Left kidney (tissue), 1 donor: ENCODE measurements at regions not wholly inside any gene's neighbourhood (a gene's known extent, or its start where the extent isn't known, plus 50 kb on each side); places are given as distances from the start of the nearest gene placed in this dataset.
"Not testable (repeated sequence)": the region's sequence is repeated elsewhere in the genome, so short reads cannot be mapped to it uniquely, and the experiment has no call there.

Source experiments
- DNase-seq: peaks from one replicate; pipeline ENCODE4 v3.0.0-alpha.2; 2013

DNA sequence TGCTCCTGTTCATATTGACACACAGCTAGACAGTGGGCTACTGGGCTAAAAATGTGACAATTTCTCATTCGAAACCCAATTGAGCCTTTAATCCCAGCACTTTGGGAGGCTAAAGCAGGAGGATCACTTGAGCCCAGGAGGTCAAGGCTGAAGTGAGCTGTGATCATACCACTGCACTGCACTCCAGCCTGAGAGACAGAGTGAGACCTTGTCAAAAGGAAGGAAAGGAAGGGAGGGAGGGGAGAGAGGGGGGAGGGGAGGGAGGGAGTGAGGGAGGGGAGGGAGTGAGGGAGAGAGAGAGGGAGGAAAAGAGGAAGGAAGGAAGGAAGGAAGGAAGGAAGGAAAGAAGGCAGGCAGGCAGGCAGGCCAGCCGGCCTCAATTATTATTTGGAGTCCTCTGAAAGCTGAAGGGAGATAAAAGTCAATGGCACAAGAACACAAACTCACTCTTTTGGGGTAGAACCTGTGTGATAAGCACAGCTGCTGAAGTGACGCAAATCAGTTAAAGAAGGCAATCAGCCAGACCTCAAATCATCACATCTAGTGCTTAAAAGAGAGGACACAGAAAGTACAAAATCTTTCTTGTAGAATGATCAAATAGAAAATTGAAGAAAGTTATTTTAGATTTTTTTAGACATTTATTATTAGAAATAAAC, 98.1 kb downstream of the CCDC71L start:
- no peak for DNase-seq

DNA sequence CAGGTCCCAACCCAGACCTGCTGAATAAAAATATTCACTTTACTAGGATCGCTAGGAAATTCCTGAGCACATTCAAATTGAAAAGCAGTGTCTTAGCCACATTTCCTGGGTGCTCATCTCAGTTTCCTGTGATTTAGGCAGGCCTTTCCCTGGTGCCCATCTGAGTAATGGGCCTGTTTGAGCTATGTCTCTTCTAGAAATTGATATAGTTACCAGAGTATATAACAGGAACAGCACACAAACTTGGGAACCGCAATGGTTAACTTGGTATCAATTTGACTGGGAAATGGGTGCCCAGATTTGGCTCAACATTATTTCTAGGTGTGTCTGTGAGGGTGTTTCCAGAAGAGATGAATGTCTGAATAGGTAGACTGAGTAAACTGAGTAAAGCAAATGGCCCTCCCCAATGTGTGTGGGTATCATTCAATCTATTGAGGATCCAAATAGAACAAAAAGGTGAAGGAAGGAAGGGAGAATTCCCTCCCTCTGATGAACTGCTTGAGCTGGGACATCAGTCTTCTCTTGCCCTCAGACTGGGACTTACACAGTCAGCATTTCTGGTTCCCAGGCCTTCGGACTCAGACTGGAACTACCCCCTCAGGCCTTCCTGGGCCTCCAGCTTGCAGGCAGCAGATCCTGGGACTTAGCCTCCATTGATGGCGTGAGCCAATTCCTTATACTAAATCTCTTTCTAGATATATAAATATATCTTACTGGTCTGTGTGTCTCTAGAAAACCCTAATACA, 99.1 kb downstream of the CCDC71L start:
- DNase-seq, result no peak

DNA sequence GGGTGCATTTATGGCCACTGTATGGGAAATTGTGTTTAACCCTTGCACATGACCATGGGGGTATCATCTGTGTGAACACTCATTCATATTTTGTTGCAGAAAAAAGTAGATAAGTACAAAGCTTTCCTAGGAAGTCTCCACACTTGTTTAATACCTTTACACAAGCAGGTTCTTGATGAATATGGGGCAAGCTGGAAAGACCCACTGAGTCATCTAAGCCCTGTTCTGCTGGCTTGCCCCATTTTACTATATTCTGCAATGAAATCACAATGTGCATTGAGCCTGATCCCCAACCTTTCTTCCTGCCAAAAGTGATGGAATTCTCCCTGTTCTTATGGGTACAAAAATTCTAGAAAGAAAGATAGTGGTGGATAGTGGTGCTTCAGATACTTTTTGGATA, 99.8 kb downstream of the CCDC71L start:
- DNase-seq, result no peak

DNA sequence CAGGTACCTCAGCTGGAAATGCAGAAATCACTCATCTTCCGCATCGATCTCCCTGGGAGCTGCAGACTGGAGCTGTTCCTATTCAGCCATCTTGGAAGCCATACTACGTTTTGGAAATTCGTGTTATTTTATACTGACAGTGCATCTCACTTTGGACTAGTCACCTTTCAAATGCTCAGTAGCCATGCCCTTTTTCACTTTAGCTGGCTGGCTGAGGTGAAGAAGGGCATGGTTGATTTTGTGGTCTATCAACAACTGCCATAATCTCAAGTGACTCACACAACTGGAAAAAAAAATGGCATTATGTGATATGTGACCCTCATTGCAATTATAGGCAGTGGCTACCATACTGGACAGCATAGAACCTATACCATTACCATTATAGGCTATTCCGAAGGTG, 100.5 kb downstream of the CCDC71L start:
- DNase-seq, result no peak

DNA sequence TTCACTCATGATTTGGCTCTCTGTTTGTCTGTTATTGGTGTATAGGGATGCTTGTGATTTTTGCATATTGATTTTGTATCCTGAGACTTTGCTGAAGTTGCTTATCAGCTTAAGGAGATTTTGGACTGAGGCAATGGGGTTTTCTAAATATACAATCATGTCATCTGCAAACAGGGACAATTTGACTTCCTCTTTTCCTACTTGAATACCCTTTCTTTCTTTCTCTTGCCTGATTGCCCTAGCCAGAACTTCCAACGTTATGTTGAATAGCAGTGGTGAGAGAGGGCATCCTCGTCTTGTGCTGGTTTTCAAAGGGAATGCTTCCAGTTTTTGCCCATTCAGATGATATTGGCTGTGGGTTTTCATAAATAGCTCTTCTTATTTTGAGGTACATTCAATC, 104.7 kb downstream of the CCDC71L start:
- DNase-seq, result not testable (repeated sequence)

DNA sequence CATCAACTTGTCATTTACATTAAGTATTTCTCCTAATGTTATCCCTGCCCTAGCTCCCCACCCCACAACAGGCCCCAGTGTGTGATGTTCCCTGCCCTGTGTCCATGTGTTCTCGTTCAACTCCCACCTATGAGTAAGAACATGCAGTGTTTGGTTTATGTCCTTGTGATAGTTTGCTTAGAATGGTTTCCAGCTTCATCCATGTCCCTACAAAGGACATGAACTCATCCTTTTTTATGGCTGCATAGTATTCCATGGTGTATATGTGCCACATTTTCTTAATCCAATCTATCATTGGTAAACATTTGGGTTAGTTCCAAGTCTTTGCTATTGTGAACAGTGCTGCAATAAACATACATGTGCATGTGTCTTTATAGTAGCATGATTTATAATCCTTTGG, 106.3 kb downstream of the CCDC71L start:
- not testable (repeated sequence) for DNase-seq

DNA sequence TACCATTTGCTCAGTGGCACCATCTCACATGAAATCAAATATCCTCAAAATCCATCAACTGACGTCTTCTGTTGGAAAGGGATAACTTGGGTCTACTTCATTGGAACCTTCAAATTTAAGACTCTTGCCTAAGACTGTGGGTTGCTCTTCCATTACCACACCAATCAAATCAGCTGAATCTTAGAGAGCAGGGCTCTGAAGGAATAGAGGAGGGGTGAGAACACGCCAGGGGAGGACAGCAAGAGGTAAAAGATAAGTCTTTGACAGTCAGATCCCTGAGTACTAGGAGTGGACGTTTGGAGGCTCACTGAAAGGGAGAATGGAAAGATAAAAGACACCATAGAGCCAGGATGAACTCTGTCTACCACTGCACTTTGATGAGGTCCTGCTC, 107.5 kb downstream of the CCDC71L start:
- DNase-seq, result no peak

DNA sequence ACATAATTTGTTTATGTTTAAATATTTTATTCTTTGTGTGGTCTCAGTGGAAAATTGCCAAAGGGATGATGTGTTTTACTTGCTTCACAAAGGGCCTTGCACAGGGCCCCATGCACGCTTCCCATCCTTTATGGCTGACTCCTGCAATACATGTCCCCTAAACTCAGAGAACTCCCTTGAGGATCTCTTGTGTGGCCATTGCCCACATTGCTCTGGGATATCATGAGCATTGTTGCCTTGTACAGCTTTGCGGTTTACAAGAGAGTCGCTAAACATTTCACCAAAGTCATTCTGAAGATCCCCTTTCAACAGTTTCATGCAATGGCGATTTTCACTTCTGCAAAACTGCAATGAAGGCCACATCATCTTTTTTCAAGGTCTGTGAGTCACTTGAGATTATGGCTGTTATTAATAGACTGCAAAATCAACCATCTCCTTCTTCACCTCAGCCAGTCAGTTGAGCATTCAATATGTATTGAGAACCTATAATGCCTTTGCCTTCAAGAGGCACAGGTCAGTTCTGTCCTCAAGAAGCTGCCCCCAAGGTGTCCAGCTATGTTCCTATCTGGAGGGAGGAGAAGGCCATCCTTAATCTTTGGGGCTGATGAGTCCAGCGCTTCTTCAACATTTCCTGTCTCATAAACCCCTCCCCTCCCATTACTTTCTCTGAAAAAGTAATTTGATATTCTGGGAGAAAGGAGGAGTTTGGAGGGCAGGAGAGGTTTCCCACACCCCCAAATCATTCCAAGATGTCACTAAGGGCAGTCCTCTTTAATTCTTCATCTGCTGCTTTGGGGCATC, 108.1 kb downstream of the CCDC71L start:
- no peak for DNase-seq

DNA sequence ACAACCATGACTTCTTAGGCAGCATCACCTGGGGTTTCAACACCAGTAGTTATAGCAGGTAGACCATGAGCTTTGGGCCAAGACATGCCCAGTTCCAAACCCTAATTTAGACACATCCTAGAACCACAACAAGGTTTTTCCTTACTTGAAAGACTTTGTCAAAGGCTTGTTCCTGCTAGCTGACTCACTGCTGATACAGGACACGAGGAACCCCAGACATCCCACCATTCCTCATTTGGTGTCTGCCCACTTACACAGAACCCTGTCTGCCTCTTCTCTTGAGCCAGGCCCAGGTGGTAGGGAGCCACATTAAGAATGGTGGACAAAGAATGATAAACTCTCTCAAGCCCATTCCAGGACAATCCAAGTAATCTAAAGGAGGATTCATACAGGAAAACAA, 109.0 kb downstream of the CCDC71L start:
- no peak for DNase-seq

DNA sequence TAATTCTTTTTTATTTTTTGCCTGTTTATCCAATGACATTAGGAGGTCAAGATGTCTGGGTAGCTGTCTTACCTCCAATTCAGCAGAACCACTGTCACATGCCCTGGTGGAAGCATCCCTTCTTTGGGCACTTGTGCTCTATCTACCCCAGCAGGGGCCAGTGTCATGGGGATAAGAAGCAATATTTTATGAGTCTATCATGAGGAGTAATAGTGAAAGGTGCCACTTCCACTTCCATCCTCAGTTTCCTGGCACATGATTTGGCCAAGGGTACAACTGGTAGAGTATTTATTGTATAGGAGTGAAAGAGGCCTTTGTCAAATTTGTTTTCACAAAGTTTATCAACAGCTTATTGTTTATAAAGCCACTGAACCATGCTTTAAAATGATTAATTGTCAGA, 112.5 kb downstream of the CCDC71L start:
- DNase-seq, result no peak

DNA sequence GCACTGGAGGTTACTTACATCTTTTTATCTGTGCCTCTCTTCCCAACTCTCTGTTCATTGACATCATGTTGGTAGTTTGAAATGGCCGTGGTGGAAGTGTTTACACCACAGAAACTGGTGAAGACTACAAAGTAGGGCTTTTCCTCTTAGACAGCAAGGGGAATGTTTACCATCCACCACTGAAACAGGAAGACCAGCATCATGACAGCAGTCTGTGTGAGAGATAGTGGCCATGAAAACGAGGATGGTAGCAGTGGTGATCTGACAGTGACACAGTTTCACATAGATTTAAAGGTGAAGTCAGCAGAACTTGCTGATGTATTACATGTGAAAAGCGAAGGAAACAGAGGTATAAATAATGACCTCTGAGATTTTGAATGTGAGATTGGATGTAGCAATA, 115.7 kb downstream of the CCDC71L start:
- no peak for DNase-seq

DNA sequence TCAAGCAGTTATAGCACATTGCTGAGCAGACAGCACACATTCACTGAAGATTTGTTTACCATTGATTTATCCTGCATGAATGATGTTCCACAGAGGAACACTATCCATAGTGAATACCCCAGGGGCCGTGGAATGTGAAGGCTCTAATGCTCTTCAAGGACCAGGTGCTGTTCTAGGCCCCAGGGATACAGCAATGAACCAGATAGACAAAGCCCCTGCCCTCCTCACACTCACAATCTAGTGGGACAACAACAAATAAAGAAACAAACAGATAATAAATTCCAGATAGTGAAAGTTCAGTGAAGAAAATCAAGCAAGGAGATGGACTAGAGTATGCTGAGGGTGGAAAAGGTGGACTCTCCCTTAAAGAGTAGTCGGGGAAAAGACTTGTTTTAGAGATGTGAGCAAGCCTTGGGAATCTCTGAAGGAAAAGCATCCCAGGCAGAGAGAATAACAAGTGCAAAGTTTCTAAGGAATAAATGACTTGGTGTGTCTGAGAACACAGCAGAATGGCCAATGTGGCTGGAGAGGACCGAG, 117.7 kb downstream of the CCDC71L start:
- DNase-seq, result no peak

DNA sequence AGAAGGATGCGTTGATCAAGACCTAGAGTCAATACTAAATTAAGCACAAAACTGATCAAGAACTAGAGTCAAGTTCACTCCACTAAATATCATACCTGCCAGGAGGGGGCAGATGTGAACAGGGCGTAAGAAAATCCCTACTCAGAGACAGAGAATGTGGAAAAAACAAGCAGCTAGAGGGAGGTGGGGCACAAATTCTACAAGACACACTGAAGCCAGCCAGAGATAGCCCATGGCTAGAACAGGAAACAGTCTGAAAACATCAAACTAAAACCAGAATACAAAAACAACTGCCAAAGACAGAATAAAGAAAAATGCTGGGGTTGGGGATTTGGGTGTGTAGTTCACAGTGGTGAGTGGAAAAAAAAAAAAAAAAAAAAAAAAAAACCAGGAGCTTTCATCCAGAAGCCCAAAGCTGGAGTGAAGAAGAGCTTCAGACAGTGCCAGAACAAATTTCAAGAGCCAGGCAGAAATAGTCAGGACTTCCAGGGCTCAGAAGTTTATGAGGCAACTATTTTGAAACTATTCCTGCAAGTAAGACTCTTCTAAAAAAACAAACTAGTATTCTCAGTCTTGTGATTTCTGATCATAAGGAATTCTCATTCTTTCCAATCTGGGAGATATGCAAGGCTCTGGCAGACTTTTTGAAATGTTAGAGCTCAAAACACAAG, 118.3 kb downstream of the CCDC71L start:
- peak; percentile 45 for DNase-seq

DNA sequence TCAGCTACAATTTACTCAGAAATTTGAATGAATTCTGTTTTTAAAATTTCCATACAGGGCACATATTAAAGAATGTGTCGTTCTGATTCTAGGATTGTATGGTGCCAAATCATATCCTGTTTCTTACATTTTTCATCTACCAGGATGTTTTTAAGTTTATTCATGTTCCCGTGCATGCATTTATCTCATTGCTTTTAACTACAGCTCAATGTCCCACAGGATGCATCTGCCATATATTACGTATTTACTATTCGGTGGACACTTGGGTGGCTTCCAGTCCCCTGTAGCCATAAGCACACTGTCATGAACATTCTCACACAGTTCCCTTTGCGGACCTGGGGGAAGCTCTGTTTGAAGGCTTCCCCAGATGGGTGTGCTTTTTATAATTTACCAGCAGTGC, 122.3 kb downstream of the CCDC71L start:
- no peak for DNase-seq

DNA sequence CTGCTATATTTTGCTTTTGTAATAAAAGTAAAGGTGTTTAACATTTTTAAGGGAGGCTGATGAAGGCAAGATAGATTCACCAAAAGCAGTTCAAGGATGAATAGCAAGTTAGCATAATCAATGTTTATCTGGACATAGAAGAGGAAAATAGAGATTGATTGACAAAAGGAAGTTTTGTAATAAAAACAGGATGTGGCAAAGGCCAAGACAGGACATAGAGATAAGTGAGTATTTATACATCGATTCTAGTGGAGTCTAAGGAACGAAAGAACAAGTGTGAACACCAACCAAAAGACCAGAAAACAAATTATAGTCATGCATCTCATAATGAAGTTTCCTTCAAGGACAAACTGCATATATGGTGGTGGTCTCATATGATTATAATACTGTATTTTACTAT, 123.8 kb downstream of the CCDC71L start:
- no peak for DNase-seq

DNA sequence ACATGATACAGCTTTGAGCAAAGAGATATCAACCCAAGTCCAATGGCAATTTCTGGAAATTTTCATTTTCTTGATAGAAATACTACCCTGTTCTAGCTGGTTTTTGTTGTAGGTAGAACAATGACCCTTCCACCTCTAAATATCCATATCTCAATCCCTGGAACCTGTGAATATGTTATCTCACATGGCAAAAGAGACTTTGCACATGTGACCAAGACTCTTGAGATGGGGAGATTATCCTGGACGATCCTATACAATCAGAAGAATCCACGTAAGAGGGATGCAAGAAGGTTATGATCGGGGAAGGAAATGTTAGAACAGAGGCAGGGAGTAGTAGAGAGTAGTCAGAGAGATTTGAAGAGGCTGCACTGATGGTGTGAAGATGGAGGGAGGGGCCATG, 124.9 kb downstream of the CCDC71L start:
- no peak for DNase-seq

DNA sequence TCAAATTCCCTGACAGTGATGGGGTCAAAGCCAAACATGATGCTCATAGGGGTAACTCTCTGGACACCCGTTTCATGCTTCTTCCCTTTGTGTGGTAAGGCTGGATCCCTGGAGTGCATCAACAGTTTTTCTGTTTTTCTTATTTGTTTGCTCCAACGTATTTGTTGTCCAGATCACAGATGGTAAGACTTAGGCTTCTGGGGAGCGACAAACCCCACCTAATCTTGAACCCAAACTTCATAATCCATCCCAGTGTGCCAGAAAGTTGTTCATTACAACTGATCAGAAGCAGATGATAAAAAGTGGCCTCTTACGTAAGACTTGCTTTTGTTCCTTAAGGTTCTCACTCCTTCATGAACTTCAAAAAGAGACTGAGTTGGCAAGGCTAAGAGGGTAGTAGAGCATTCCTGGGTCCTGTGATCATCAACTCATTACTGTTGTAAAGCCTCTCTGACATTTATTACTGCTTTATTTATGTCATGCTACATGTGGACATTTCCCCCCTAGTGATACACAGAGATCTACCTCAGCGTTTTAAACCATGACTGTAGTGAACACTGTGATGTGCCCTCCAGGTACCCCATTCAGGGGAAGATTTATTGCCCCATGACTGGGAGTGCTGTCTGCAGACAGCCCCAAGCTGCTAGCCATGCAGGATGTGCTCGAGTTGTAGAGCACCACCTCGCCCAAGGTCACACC, 125.6 kb downstream of the CCDC71L start:
- DNase-seq, result no peak

DNA sequence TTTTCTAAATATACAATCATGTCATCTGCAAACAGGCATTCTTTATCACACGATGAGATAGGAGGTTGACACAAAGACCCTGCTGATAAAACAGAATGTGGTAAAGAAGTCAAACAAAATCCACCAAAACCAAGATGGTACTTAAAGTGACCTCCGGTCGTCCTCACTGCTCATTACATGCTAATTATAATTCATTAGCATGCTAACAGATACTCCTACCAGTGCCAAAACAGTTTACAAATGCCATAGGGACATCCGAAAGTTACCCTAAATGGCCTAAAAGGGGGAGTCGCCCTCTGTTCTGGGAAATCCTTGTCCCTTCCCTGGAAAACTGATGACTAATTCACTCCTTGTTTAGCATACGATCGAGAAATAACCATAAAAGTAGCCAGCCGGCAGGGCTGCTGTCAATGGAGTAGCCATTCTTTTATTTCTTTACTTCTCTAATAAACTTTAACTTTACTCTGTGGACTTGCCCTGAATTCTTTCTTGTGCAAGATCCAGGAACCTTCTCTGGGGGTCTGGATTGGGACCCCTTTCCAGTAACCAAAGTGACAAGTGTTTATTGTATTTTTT, 126.6 kb downstream of the CCDC71L start:
- DNase-seq, result no peak

DNA sequence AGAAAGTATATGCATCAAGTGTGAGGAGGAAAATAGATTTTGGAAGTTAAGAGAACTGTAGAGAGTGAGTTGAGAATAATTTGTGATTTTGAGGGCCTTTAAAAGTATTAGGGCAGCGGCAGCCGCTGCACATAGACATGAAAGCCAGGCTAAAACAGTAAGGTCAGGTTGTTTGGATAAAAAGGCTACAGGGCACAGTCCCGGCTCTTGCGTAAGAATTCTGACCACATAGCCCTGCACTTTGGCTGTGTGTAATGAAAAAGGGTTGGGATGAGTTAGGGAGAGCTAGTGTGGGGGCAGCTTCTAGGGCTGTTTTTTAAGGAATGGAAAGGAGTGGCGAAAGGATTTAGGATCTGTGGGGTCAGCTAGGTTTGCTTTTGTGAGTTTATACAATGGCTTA, 130.8 kb downstream of the CCDC71L start:
- DNase-seq, result not testable (repeated sequence)

DNA sequence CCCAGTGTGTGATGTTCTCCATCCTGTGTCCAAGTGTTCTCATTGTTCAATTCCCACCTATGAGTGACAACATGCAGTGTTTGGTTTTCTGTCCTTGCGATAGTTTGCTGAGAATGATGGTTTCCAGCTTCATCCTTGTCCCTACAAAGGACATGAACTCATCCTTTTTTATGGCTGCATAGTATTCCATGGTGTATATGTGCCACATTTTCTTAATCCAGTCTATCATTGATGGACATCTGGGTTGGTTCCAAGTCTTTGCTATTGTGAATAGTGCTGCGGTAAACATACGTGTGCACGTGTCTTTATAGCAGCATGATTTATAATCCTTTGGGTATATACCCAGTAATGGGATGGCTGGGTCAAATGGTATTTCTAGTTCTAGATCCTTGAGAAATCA, 134.3 kb downstream of the CCDC71L start:
- not testable (repeated sequence) for DNase-seq

DNA sequence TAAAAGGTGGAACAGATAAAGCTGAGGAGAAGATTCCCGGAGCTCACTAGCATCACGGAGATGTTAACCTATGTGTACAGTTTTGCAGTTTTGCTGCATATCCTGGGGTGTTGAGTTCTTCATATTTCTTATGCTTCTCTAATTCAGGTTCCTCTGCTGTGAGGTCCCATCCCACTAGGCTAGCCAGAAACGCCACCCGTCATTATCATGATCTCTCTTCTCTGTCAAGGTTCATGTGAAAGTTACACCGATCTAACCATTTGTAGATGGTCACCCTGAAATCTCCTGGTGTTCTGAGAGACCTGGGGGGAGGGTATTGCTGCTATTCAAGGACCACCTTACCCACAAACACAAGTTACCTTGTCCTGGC, 136.3 kb downstream of the CCDC71L start:
- no peak for DNase-seq
